Activated CD8-positive, alpha-beta memory T cell treated with anti-CD3 and anti-CD28 coated beads, Interleukin-2, amount 50 U/mL, for 4 hours (primary cell): ENCODE measurements at regions not wholly inside any gene's neighbourhood (a gene's known extent, or its start where the extent isn't known, plus 50 kb on each side); places are given as distances from the start of the nearest gene placed in this dataset.

ENCODE experiments used
- DNase-seq: peaks from one replicate; pipeline ENCODE4 v3.0.0-alpha.2; 2020

DNA sequence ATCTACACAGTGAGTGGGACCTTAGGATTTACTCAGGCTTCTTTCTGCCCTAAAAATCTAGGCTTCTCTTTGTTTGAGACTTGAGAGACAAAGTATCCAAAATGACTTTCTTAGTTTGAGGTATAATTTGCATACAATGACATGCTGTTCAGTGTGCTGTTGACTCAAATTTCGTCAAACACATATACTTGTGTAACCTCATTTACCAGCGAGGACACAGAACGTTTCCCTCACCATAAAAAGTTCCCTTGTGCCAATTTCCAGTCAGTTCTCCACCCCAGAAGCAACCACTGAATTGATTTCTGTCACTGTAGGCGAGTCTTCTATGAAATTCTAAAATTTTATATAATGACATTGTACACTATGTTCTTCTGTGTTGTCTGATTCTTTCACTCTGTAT lies 68.0 kb upstream of the MAF start:
- no peak for DNase-seq

GRCh38 chr16:79665970-79666369 lies 65.4 kb upstream of the MAF start:
- DNase-seq = no peak

- no peak for DNase-seq
These were observed 63.9 kb upstream of the MAF start for GRCh38 chr16:79664407-79664806.

GRCh38 chr16:79662669-79663313 lies 62.3 kb upstream of the MAF start:
- DNase-seq = no peak

DNA sequence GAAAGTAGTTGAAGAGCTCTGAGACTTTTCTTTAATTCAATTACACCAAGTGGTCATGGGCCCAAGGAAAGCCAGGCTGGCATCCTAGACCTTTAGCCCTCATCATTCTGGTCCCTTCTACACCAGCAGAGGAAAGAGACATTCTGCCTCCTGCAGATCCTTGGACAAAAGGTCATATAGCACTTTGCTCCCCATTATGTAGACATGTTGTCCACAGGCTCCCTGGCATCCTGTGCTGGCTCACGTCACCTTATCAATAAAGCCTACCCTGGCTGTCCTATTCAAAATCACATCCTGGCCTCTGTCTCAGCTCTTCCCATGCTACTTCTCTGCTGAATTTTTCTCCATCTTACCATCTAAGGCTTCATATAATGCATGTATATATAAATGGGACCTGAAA lies 61.6 kb upstream of the MAF start:
- no peak for DNase-seq

DNA sequence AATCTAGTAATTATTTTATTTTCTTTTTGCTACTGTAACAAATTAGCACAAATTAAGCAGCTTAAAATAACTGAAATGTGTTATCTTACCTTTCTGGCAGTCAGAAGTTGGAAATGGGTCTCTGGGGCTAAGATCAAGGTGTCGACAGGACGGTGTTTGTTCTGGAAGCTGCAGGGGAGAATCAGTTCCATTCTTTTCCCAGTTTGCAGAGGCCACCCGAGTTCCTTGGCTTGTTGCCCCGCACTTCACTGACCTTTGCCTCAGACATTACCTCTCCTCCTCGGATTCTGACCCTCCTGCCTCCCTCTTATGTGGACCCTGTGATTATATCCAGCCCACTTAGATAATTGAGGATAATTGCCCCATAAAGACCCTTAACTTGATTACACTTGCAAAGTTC lies 61.0 kb upstream of the MAF start:
- DNase-seq = no peak

GRCh38 chr16:79659344-79659743 lies 58.8 kb upstream of the MAF start:
- DNase-seq = no peak

GRCh38 chr16:79658301-79659033 lies 57.9 kb upstream of the MAF start:
- DNase-seq = no peak

GRCh38 chr16:79656553-79657115 lies 56.1 kb upstream of the MAF start:
- DNase-seq = no peak

DNA sequence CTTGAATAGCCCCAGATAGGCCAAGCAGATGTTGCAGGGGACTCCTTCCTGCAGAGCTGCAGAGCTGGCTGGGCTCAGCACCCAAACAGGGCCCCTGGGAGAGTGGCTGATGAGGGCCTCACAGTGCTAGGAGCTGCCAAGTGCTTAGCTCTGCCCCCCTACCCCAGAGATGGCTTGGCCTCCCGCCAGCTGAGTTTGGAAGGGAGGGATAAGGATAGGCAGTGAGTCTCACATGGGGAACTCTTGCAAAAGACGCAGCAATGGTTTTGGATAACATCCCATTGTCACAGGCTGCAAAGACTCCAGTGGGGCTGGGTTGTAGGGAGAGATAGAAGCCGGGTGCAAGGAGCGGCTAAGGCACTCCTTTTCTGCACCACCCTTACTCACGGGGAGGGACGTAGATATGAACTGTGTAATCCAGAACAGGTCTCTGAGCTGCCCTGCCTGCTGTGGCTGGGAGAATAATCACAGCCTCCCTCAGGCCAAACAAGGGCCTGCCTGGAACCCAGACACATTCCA lies 52.9 kb upstream of the MAF start:
- no peak for DNase-seq

DNA sequence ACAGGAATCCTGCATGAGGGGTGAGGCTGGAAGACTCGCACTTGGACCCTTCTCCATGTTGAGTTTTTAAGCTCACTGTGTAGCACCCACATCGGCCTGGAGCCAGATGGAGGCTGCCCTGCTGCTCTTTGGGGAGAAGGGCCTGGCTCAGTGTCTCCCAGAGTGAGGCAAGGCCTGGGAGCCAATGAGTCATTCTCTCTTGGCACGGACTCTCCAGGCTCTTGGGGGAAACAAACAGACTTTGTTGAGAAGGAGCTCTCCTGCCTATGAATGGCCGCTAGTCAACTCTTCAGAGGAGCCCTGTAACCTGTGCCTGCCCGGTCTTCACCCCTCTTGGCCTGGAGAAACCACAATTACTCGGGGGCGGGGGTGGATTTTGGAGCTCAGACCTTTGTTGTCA lies 50.8 kb upstream of the MAF start:
- DNase-seq = no peak
